Lower leg skin (tissue), 3 donors: ENCODE measurements at regions not wholly inside any gene's neighbourhood (a gene's known extent, or its start where the extent isn't known, plus 50 kb on each side); places are given as distances from the start of the nearest gene placed in this dataset.

Experiments
- POLR2A ChIP-seq, 2 donors: fragments of 450-650 bp; IDR thresholded peaks; one replicate each; pipeline ENCODE4 v1.6.1; 2016 to 2017; ENCODE audit warnings: antibody characterized with exemption in 2 of 2, mild to moderate bottlenecking in 1 of 2, moderate library complexity in 1 of 2
- TF ChIP-seq, protein P1 (sequence below), 3 donors: fragments of 450-650 bp; IDR thresholded peaks; one replicate each; pipeline ENCODE4 v1.5.1; 2016; ENCODE audit warnings: antibody characterized with exemption in 3 of 3, mild to moderate bottlenecking in 3 of 3, moderate library complexity in 2 of 3

DNA sequence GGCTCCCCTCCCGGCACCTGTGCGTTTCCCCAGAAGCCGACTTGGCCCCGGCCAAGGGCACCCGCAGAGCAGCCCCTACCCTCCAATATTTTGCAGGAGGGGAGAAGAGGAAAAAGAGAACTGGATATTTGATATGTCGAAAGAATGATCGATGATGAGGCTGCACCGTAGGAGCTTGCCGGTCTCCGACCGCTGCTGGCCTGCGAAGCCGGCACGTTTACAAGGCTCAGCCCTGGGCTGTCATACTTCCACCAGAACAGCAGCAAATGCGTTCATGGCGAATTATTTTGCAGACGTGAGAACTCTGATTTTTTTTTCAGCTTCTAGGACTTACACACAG lies 296.7 kb downstream of the TFAP2C start:
- TF ChIP-seq, protein P1, sequence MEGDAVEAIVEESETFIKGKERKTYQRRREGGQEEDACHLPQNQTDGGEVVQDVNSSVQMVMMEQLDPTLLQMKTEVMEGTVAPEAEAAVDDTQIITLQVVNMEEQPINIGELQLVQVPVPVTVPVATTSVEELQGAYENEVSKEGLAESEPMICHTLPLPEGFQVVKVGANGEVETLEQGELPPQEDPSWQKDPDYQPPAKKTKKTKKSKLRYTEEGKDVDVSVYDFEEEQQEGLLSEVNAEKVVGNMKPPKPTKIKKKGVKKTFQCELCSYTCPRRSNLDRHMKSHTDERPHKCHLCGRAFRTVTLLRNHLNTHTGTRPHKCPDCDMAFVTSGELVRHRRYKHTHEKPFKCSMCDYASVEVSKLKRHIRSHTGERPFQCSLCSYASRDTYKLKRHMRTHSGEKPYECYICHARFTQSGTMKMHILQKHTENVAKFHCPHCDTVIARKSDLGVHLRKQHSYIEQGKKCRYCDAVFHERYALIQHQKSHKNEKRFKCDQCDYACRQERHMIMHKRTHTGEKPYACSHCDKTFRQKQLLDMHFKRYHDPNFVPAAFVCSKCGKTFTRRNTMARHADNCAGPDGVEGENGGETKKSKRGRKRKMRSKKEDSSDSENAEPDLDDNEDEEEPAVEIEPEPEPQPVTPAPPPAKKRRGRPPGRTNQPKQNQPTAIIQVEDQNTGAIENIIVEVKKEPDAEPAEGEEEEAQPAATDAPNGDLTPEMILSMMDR (IDR thresholded peaks at IDR 0.05), result no peak
- TF ChIP-seq POLR2A (IDR thresholded peaks at IDR 0.05), result no peak
